Superior temporal gyrus (tissue), 1 donor: ENCODE measurements at regions not wholly inside any gene's neighbourhood (a gene's known extent, or its start where the extent isn't known, plus 50 kb on each side); places are given as distances from the start of the nearest gene placed in this dataset.
A peak's percentile ranks its signal among the peaks of the same experiment; 100 is the strongest.

Experiments
- DNase-seq: peaks from one replicate; pipeline ENCODE4 v3.0.0-alpha.2; 2016; ENCODE audit errors: extremely low spot score

DNA sequence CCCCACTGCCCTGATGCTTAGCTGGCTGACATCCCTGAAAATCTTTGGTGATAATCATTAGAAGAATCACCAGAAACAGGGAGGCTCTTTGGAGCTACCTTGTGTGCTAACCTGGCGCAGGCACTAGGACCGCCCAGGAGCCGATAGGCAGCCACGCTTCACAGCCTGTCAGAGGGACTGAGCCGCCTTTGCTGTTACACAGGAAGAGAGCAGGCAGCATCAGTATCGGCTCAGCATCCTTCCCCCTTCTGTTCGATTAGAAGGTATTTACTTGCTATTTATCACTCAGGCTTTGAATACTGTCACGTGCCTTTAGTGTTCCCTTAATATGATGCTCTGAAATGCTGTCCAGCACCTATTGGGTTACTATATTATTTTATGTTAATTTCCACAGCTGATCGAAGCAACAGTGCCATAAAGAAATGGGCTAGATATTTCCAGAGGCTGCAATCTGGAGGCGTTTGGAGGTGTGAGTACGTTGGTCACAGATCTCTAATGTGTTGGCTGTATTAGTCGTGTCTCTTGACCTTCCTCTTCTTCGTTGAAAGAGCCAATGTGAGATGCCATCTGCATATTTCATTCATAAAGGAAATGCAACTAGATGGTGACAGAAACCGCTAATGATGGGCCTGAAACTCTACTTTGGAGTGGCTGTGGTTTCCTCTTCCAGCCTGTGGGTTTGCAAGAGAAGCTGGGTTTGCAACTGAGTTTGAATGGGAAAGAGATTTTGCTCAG lies 110.4 kb upstream of the RAB27B start:
- peak; percentile 67 for DNase-seq

DNA sequence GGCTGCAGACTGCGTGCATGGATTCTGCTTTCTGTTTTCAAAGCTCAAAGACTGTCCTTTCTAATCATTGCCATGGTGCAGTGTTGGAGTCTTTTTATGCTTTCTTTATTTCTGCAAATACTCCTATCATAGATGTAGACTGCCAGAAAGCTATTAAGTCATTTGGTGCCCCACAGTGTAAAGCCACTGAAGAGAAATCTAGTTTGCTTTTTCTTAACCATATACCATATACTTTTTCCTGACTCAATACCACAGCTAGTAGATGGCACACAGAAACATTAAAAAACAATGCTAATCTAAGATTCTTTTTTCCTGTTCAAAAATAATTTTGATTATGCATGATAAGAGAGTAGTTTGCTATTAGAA lies 109.9 kb upstream of the RAB27B start:
- DNase-seq: no peak

DNA sequence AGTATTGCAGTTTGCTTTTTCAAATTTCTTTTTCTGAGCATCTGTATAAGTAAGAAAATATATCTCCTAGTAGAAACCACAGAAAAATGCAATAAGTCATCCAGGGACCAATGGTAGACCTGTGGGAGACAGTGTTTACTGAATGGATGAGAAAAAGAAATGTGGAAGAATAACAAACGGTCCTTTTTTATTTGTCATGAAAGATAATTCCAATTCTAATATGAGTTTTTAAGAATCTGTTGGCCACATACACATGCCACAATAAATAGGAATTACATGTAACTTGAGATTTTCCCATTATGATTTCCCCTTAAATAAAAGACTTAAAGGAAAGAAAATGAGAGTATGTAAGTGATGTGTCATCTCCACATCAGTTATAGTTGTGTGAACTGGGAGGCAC lies 107.7 kb upstream of the RAB27B start:
- DNase-seq: no peak

DNA sequence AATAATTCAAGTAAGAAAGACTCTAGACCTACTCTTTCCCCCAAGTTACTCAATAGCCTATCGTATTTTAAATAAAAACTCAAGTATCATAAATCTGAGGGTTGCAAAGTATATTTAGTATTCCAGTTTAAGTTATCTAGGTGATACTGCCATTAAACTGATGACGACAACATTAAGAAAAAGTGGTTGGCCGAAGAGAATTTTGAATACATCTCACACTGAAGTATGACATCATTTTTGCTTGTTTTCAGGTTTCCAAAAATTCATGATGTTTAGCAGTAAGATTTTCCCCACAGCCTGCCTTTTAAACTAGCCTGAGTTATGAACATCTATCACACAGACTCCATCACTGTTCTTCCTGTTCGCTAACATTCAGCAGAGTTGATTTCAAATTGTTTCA lies 102.1 kb upstream of the RAB27B start:
- DNase-seq: no peak

DNA sequence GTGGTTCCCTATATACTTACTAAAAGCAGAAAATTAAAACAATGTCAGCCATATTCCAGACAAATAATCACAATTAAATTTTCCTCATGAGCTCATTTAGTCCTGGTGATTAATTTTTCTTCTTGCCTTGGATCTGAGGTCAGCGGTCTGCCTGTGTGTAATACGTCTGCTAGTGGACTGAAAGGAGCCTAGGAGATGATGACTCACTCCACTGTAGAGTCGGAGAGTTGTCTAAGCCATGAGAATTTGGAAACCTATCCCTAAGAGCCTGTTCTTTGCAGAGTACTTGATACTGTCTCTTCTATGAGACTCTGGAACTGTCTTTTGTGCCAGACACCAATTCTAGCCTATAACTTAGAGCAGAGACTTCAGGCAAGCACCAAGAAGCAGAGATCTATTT lies 94.2 kb upstream of the RAB27B start:
- DNase-seq: no peak

DNA sequence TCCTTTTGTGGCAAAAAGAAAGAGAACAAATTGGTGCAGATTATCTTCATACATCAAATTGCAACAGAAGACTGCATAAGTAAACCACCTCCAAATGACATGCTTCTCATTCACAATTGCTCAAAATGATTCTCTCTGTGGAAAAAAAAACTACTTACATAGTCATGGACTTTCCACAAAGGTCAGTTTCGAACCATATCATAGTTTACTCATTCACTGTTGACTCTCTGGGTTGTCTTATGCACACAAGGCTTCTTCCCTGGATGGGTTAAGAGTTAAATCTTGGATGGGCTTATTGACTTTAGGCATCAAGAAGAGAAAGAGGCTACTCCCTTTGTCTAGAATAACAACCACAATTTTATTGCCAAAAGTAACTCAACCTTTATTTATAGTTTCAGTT lies 91.3 kb upstream of the RAB27B start:
- DNase-seq: peak; percentile 30

DNA sequence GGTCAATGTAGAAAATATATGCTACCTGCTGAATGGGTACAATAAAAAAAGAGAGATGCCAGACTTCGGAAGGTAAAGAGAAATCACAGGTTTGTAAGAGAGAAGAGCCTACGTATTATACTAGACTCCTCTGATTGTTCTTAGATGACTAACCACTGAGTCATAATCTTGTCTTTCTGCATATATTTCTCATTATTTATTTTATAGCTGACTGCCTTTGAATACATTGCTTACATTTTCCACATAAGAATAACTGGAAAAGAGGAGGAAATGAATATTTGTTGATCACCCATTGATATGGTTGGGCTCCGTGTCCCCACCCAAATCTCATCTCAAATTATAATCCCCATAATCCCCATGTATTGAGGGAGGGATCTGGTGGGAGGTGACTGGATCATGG lies 90.3 kb upstream of the RAB27B start:
- DNase-seq: no peak

DNA sequence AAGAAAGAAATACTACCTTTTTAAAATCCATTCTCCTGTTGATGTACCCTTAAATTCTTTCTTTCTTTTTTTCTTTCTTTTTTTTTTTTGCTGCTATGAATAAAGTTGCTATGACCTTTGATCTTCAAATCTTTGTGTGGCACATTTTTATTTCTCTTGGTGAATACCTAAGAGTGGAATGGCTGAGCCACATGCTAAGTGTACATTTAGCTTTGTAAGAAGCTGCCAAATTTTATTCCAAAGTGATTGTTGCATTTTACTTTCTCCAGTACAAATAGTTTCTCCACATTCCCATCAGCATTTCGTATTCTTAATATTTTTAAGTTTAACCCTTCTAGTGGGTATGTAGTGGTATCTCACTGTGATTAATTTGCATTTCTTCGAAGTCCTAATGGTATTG lies 88.8 kb upstream of the RAB27B start:
- no peak for DNase-seq

DNA sequence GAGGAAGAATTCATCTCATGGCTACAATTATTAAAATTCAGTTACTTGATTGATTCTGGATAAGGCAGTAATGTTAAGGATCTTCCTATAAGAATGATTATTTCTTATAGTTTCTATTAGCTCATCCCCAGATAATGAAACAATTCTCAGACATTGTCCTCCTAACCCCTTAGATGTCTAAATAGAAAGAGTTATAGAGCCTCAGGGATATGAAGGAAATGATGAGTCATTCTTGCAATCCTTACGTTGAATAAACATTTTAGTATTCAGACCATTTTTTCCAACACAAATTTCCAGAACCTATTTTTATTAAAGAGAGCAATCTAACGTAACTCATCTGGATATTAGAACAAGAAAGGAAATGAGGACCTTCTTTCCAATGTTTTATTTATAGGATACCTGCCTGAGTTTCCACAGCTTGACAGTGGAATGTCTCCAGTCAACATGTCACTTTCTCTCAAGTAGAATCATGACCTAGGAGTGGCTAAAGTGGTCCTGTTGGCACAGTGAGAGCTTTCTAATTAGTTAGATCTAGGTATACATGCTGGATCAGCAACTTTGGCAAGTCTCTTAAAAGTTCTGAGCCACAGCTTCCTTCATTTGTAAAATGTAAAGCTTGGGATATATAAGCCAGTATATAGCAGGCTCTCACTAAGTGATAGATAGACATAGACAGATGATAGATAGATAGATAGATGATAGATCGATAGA lies 88.0 kb upstream of the RAB27B start:
- no peak for DNase-seq

DNA sequence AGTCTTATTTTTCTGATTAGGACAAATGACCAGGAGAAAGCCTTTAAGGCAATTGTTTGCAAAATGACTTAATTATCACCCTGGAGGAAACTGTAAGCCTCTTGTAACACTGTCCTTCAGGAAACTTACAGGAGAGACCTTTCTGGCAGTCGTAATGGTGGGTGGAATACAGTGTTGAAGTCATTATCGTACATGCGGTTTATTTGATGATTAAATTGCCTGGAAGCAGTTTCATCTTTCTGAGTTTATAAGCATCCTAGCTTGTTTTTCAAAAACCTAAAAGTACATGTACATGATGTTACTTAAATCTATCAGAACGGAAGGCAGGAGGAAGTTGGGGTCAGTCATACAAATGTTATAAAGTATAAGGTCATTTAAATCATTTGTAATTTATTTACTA lies 86.2 kb upstream of the RAB27B start:
- no peak for DNase-seq

DNA sequence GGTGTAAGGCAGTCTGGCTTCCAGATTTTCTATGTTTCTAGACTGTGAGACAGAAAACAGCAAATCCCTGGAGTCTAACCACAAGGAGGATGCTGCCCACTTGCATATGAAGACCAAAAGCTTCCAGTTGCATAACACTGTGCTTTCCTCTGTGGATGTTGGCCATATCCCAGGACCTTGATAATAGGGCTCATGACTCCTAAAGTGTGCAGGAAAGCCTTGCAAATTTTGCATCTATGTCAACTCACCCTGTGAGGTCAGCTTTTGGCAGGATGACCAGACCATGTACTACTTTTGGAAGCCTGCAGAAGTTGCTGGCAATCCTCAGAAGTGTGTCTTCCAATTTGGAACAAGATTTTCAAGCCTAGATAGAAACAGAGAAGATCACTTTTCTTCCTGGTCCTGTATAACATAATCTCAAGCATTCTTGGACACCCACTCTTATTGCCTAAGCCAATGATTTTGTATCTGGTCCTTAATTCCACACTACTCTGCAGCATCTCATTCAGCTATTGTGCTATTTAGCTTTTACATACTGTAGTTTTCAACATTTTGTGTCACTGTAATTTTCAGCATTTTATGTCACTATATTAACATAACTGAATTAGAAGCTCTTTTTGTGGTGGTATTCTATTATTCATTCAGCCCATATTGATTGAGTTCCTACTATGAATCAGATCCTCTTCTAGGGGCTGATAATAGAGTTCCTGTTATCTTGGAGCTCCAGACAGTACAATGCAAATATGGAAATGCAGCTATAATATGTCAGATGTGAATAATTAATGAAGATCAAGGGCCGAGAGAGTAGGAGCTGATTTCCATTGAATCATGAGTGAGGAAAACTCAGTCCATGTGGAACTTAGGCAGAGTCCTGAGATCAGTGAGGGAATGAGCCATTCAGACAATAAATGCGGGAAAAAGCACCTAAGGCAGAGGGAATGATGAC lies 85.3 kb upstream of the RAB27B start:
- peak; percentile 67 for DNase-seq

DNA sequence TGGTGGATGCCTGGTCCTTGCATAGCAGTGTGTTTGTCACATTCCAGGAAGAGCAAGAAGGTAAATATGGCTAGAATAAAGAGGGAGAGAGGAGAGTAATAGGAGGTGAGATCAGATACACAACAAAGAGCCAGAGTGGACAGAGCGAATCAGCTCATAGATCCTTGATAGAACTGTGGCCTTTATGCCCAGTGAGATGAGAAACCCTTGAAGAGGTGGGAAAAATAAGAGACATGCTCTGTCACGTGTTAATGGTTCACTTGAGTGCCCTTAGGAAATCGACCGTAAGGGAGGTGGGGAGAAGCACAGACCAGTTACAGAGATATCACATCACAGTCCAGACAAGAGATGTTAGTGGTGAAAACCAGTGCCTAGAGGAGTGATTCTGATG lies 84.7 kb upstream of the RAB27B start:
- no peak for DNase-seq

DNA sequence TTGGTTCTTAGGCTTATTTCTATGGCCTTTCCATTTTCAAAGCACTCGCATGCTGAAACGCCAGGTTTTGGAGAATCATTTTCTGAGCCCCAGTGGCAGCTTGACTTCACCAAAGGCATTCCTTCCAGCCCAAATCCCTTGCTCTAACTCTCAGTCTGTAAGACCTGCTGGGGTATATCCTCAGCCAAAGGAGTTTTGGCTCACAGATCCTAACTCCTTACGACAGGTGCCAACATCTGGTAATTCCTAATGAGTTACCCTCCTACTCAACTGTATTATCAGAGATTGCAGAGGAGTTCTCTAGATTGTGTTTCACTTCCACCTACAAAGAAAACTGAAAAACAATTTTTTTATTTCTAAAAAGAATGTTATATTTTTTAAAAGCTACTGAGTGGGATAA lies 79.0 kb upstream of the RAB27B start:
- DNase-seq: no peak

DNA sequence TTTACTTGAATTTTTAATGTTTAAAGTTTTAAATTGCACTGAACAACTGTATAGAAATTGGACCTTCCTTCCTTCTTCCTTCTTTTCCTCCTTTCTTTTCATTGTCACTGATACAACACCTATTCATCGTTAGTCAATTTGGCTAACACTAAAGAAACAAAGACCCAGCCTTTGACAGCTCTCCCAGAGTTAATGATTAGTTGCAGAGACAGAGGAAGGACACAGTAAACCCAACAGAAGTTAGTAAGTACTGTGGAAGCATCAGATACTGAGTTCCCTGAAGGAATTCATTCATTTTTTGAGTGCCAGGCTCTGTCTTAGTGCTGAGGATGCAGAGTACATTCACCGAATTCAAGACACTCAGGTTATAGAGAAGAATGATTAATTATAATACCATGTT lies 77.9 kb upstream of the RAB27B start:
- no peak for DNase-seq

DNA sequence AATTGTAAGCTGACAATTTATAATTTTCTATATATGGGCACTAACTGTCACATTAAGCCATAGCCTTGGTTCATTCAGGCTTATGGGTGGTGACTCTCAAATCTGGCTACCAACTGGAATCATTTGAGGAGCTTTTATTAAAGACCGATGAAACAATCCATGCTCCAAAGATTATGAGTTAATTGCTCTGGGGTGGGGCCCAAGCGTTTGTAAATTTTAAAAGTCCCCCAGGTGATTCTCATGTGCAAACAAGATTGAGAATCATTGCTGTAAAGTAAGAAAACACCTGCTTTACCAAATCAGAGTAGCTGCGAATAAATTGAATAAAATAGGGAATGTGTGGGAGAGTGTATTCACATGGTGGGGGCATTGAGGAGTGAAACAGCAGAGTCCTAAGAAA lies 76.1 kb upstream of the RAB27B start:
- no peak for DNase-seq

DNA sequence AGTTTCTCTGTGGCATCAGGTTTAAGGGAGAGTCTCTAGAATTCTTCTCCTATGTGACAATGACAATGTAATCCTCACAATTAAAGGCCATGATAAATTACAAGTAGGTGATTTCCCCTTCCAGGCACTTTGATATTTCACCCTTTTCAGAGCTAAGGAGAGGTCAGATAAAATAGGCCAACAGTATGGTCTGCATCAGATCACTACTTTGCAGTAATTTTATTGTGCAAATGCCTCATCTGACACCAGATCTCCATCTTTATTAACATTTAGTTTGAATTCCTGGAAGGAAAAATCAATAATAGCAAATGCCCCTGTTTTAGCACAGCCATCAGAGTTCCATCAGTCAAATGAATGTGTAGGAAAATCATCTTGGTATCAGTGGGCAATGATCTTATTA lies 72.8 kb upstream of the RAB27B start:
- DNase-seq: no peak

DNA sequence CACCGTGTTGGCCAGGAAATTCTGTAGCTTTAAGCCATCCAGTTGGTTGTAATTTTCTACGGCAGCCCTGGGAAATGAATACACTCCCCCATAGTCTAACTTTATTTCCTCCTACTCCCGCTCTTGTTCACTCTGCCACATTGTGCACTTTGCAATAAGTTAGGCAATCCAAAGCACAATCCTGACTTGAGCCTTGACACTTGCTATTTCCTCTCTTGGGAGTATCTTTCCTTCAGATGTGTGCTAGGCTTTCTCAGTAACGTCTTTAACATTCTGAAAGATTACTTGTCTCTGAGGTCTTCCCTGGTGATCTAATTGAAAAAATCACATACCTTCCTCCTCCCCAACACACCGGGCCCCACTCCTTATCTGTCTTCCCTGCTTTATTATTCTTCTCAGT lies 65.9 kb upstream of the RAB27B start:
- DNase-seq: no peak

DNA sequence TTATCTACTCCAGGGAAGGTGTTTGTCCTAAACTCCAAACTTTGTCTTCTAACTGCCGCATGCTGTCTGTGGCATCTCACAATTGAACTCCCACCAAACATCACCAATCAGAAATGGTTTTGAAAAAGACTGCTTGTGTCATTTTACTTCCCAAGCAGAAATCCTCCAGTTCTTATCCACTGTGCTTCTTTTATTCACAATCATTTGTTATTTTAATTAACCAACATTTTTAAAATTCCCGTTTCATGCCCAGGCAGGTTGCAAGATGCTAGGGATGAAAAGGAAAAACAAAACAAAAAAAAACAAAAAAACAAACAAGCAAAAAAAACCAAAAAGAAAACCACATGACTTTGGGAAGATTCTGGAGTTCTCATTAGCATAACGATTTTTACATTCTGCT lies 63.5 kb upstream of the RAB27B start:
- DNase-seq: no peak

DNA sequence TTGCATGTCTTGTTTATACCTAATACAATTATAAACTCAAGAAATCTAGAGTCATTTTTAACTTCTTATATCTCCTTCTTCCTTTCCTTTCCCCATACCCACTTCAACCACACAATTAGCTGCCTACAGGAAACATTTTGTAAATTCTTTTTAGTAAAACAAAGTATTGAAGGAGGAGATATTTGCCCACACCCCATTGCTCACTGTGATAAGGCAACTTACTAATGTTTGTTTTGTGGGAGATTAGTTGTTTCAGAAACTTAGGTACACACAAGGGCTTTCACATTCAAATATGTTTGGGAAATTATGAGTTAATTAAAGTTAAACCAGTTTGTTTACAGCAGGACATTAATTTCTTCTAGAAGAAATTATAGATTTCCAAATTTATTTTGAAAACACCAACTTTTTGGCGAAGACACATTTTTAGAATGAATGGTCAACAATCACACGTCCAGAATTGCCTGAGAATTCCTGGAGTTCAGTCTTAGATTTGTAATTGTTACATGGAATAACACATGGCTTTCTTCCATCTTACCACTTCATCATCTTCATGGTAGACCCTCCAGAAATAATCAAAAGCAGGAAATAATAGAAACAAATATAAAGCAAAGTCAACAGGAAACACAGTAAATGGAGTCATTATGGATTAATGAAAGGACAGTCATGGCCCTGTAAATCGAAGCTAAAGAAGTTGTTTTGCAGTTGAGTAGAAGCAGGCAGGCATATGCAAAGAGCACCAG lies 62.5 kb upstream of the RAB27B start:
- no peak for DNase-seq

DNA sequence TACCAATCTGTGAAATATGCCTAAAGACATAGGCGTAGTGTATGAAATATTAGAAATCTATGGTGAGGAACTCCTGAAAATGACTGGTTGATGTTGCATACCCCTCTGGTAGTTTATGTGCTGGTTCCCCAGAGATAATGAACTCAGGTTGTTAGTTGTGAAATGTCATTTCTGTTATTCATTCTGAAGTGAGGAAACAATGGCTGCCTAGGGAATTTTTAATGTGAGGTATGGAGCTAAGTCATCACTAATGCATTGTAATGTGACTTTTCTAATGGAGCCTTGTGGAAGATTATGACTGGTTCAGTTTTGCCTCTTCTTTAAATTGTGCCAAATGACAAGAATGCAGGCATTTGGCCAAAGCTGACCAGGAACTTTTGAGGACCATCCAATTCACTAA lies 61.6 kb upstream of the RAB27B start:
- no peak for DNase-seq

DNA sequence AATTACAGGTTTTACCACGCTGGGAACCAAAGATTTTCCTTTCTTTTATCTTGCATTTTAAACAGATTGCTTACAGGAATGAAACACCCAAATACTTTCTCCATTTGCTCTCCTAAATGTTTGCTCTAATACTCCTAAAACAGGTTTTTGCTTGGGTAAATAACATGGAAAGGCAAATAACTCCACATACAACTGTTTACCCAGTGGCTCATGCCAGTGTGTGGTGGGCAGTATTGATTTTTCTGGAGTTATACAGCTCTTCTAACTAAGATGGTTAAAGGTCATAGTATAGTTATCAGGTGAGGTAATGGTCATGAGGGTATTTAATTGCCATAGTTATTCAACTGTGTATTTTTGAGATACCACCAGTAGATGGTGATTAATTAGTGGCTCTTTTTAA lies 61.2 kb upstream of the RAB27B start:
- no peak for DNase-seq
